ENCODE measurements at regions not wholly inside any gene's neighbourhood (a gene's known extent, or its start where the extent isn't known, plus 50 kb on each side); places are given as distances from the start of the nearest gene placed in this dataset.
"Not testable (repeated sequence)": the region's sequence is repeated elsewhere in the genome, so short reads cannot be mapped to it uniquely, and the experiment has no call there.

- H3K27me3 ChIP-seq (ENCODE audit: control insufficient read depth in 5 of 5, insufficient read depth in 4 of 5, low read length in 5 of 5), result no peaks in the 10 kb centered on the region
- no peak overlapping the region for H3K9ac ChIP-seq (ENCODE audit: low read length in 5 of 5)
- H3K9me3 ChIP-seq (ENCODE audit: control insufficient read depth in 5 of 5, low read length in 5 of 5), result no peaks in the 10 kb centered on the region
- H3K4me1 ChIP-seq (ENCODE audit: control insufficient read depth in 5 of 5, insufficient read depth in 5 of 5, low read length in 5 of 5), result no peaks in the 10 kb centered on the region
- H3K4me3 ChIP-seq (ENCODE audit: low read depth in 1 of 5, low read length in 5 of 5), result no peak overlapping the region
- no peak overlapping the region for H3K27ac ChIP-seq (ENCODE audit: low read depth, low read length)
- H3K36me3 ChIP-seq (ENCODE audit: control insufficient read depth in 5 of 5, insufficient read depth in 5 of 5, low read length in 5 of 5), result no peaks in the 10 kb centered on the region
Measured at GRCh38 chr7:48992816-48993215, 68.5 kb downstream of the CDC14C start.

- H3K36me3 ChIP-seq (ENCODE audit: control insufficient read depth in 5 of 5, insufficient read depth in 5 of 5, low read length in 5 of 5), result no peaks in the 10 kb centered on the region
- no peaks in the 10 kb centered on the region for H3K9me3 ChIP-seq (ENCODE audit: control insufficient read depth in 5 of 5, low read length in 5 of 5)
- H3K4me1 ChIP-seq (ENCODE audit: control insufficient read depth in 5 of 5, insufficient read depth in 5 of 5, low read length in 5 of 5), result no peaks in the 10 kb centered on the region
- no peak overlapping the region for H3K9ac ChIP-seq (ENCODE audit: low read length in 5 of 5)
- no peak overlapping the region for H3K4me3 ChIP-seq (ENCODE audit: low read depth in 1 of 5, low read length in 5 of 5)
- no peaks in the 10 kb centered on the region for H3K27me3 ChIP-seq (ENCODE audit: control insufficient read depth in 5 of 5, insufficient read depth in 4 of 5, low read length in 5 of 5)
- no peak overlapping the region for H3K27ac ChIP-seq (ENCODE audit: low read depth, low read length)
Measured at GRCh38 chr7:49001610-49002033, 77.3 kb downstream of the CDC14C start.

GRCh38 chr7:49010717-49011116 lies 86.4 kb downstream of the CDC14C start:
- Histone ChIP-seq H3K27ac (ENCODE audit: low read depth, low read length) (no peak overlapping the region), H3K9me3 (ENCODE audit: control insufficient read depth in 5 of 5, low read length in 5 of 5) (peaks cover 0 to 4% (median 0%) of the 10 kb centered on the region in 5 donors), H3K27me3 (ENCODE audit: control insufficient read depth in 5 of 5, insufficient read depth in 4 of 5, low read length in 5 of 5) (no peaks in the 10 kb centered on the region), H3K36me3 (ENCODE audit: control insufficient read depth in 5 of 5, insufficient read depth in 5 of 5, low read length in 5 of 5) (no peaks in the 10 kb centered on the region), H3K9ac (ENCODE audit: low read length in 5 of 5) (no peak overlapping the region), H3K4me1 (ENCODE audit: control insufficient read depth in 5 of 5, insufficient read depth in 5 of 5, low read length in 5 of 5) (no peaks in the 10 kb centered on the region), H3K4me3 (ENCODE audit: low read depth in 1 of 5, low read length in 5 of 5) (no peak overlapping the region)

GRCh38 chr7:49014870-49015269 lies 90.5 kb downstream of the CDC14C start:
- H3K4me3 ChIP-seq (ENCODE audit: low read depth in 1 of 5, low read length in 5 of 5), result no peak overlapping the region
- no peaks in the 10 kb centered on the region for H3K36me3 ChIP-seq (ENCODE audit: control insufficient read depth in 5 of 5, insufficient read depth in 5 of 5, low read length in 5 of 5)
- no peaks in the 10 kb centered on the region for H3K27me3 ChIP-seq (ENCODE audit: control insufficient read depth in 5 of 5, insufficient read depth in 4 of 5, low read length in 5 of 5)
- no peak overlapping the region for H3K9ac ChIP-seq (ENCODE audit: low read length in 5 of 5)
- peaks cover 0 to 4% (median 0%) of the 10 kb centered on the region in 5 donors for H3K9me3 ChIP-seq (ENCODE audit: control insufficient read depth in 5 of 5, low read length in 5 of 5)
- H3K4me1 ChIP-seq (ENCODE audit: control insufficient read depth in 5 of 5, insufficient read depth in 5 of 5, low read length in 5 of 5), result no peaks in the 10 kb centered on the region
- no peak overlapping the region for H3K27ac ChIP-seq (ENCODE audit: low read depth, low read length)

GRCh38 chr7:49020145-49020544 lies 95.8 kb downstream of the CDC14C start:
- no peaks in the 10 kb centered on the region for H3K36me3 ChIP-seq (ENCODE audit: control insufficient read depth in 5 of 5, insufficient read depth in 5 of 5, low read length in 5 of 5)
- H3K4me3 ChIP-seq (ENCODE audit: low read depth in 1 of 5, low read length in 5 of 5), result no peak overlapping the region
- no peaks in the 10 kb centered on the region for H3K4me1 ChIP-seq (ENCODE audit: control insufficient read depth in 5 of 5, insufficient read depth in 5 of 5, low read length in 5 of 5)

GRCh38 chr7:49022448-49022847 lies 98.1 kb downstream of the CDC14C start:
- Histone ChIP-seq H3K4me3 (ENCODE audit: low read depth in 1 of 5, low read length in 5 of 5) (no peak overlapping the region), H3K9me3 (ENCODE audit: control insufficient read depth in 5 of 5, low read length in 5 of 5) (no peaks in the 10 kb centered on the region), H3K36me3 (ENCODE audit: control insufficient read depth in 5 of 5, insufficient read depth in 5 of 5, low read length in 5 of 5) (no peaks in the 10 kb centered on the region), H3K27me3 (ENCODE audit: control insufficient read depth in 5 of 5, insufficient read depth in 4 of 5, low read length in 5 of 5) (no peaks in the 10 kb centered on the region), H3K27ac (ENCODE audit: low read depth, low read length) (no peak overlapping the region), H3K4me1 (ENCODE audit: control insufficient read depth in 5 of 5, insufficient read depth in 5 of 5, low read length in 5 of 5) (no peaks in the 10 kb centered on the region), H3K9ac (ENCODE audit: low read length in 5 of 5) (no peak overlapping the region)

More at GRCh38 chr7:49020145-49020544, 95.8 kb downstream of the CDC14C start:
- H3K27me3 ChIP-seq (ENCODE audit: control insufficient read depth in 5 of 5, insufficient read depth in 4 of 5, low read length in 5 of 5), result no peaks in the 10 kb centered on the region
- no peak overlapping the region for H3K9ac ChIP-seq (ENCODE audit: low read length in 5 of 5)
- no peaks in the 10 kb centered on the region for H3K9me3 ChIP-seq (ENCODE audit: control insufficient read depth in 5 of 5, low read length in 5 of 5)
- no peak overlapping the region for H3K27ac ChIP-seq (ENCODE audit: low read depth, low read length)

- Histone ChIP-seq H3K27ac (ENCODE audit: low read depth, low read length) (no peak overlapping the region), H3K4me1 (ENCODE audit: control insufficient read depth in 5 of 5, insufficient read depth in 5 of 5, low read length in 5 of 5) (no peaks in the 10 kb centered on the region), H3K27me3 (ENCODE audit: control insufficient read depth in 5 of 5, insufficient read depth in 4 of 5, low read length in 5 of 5) (no peaks in the 10 kb centered on the region), H3K36me3 (ENCODE audit: control insufficient read depth in 5 of 5, insufficient read depth in 5 of 5, low read length in 5 of 5) (no peaks in the 10 kb centered on the region), H3K4me3 (ENCODE audit: low read depth in 1 of 5, low read length in 5 of 5) (no peak overlapping the region), H3K9ac (ENCODE audit: low read length in 5 of 5) (no peak overlapping the region), H3K9me3 (ENCODE audit: control insufficient read depth in 5 of 5, low read length in 5 of 5) (no peaks in the 10 kb centered on the region)
Measured at GRCh38 chr7:49023345-49024328, 99.3 kb downstream of the CDC14C start.

GRCh38 chr7:49030221-49030620 lies 105.9 kb downstream of the CDC14C start:
- H3K9ac ChIP-seq (ENCODE audit: low read length in 5 of 5), result no peak overlapping the region
- no peaks in the 10 kb centered on the region for H3K9me3 ChIP-seq (ENCODE audit: control insufficient read depth in 5 of 5, low read length in 5 of 5)
- H3K4me1 ChIP-seq (ENCODE audit: control insufficient read depth in 5 of 5, insufficient read depth in 5 of 5, low read length in 5 of 5), result no peaks in the 10 kb centered on the region
- H3K4me3 ChIP-seq (ENCODE audit: low read depth in 1 of 5, low read length in 5 of 5), result no peak overlapping the region
- no peak overlapping the region for H3K27ac ChIP-seq (ENCODE audit: low read depth, low read length)
- H3K36me3 ChIP-seq (ENCODE audit: control insufficient read depth in 5 of 5, insufficient read depth in 5 of 5, low read length in 5 of 5), result no peaks in the 10 kb centered on the region
- H3K27me3 ChIP-seq (ENCODE audit: control insufficient read depth in 5 of 5, insufficient read depth in 4 of 5, low read length in 5 of 5), result no peaks in the 10 kb centered on the region

- not testable (repeated sequence) for H3K4me1 ChIP-seq (ENCODE audit: control insufficient read depth in 5 of 5, insufficient read depth in 5 of 5, low read length in 5 of 5); H3K9ac ChIP-seq (ENCODE audit: low read length in 5 of 5); H3K9me3 ChIP-seq (ENCODE audit: control insufficient read depth in 5 of 5, low read length in 5 of 5); H3K27ac ChIP-seq (ENCODE audit: low read depth, low read length); H3K36me3 ChIP-seq (ENCODE audit: control insufficient read depth in 5 of 5, insufficient read depth in 5 of 5, low read length in 5 of 5); H3K4me3 ChIP-seq (ENCODE audit: low read depth in 1 of 5, low read length in 5 of 5); H3K27me3 ChIP-seq (ENCODE audit: control insufficient read depth in 5 of 5, insufficient read depth in 4 of 5, low read length in 5 of 5)
Measured at GRCh38 chr7:49033140-49033539, 108.8 kb downstream of the CDC14C start.

- Histone ChIP-seq H3K4me1 (ENCODE audit: control insufficient read depth in 5 of 5, insufficient read depth in 5 of 5, low read length in 5 of 5) (no peaks in the 10 kb centered on the region), H3K27me3 (ENCODE audit: control insufficient read depth in 5 of 5, insufficient read depth in 4 of 5, low read length in 5 of 5) (no peaks in the 10 kb centered on the region), H3K36me3 (ENCODE audit: control insufficient read depth in 5 of 5, insufficient read depth in 5 of 5, low read length in 5 of 5) (no peaks in the 10 kb centered on the region), H3K9me3 (ENCODE audit: control insufficient read depth in 5 of 5, low read length in 5 of 5) (peaks cover 0 to 4% (median 0%) of the 10 kb centered on the region in 5 donors), H3K9ac (ENCODE audit: low read length in 5 of 5) (no peak overlapping the region), H3K4me3 (ENCODE audit: low read depth in 1 of 5, low read length in 5 of 5) (no peak overlapping the region), H3K27ac (ENCODE audit: low read depth, low read length) (no peak overlapping the region)
Measured at GRCh38 chr7:49037346-49038210, 113.2 kb downstream of the CDC14C start.

Data from subcutaneous abdominal adipose tissue (tissue), 5 donors.